NAMALWA (cell line): ENCODE measurements at regions not wholly inside any gene's neighbourhood (a gene's known extent, or its start where the extent isn't known, plus 50 kb on each side); places are given as distances from the start of the nearest gene placed in this dataset.
"Not testable (repeated sequence)": the region's sequence is repeated elsewhere in the genome, so short reads cannot be mapped to it uniquely, and the experiment has no call there.

ENCODE experiments used
- DNase-seq: peaks from one replicate; pipeline ENCODE4 v3.0.0-alpha.2; 2015; ENCODE audit warnings: low spot score

- peak; percentile 16 for DNase-seq
These were observed 55.9 kb upstream of the ALB start for GRCh38 chr4:73348185-73348584.

- no peak for DNase-seq
These were observed 56.6 kb upstream of the ALB start for GRCh38 chr4:73347497-73347896.

- no peak for DNase-seq
These were observed 58.6 kb upstream of the ALB start for GRCh38 chr4:73345399-73345975.

GRCh38 chr4:73344106-73344505 lies 60.0 kb upstream of the ALB start:
- no peak for DNase-seq

- no peak for DNase-seq
These were observed 60.7 kb upstream of the ALB start for GRCh38 chr4:73343432-73343831.

- DNase-seq = peak; percentile 80
These were observed 62.6 kb upstream of the ALB start for GRCh38 chr4:73341454-73341853.

GRCh38 chr4:73340917-73341316 lies 63.2 kb upstream of the ALB start:
- no peak for DNase-seq

GRCh38 chr4:73335679-73336078 lies 68.4 kb upstream of the ALB start:
- no peak for DNase-seq

GRCh38 chr4:73332012-73332411 lies 72.1 kb upstream of the ALB start:
- DNase-seq = not testable (repeated sequence)

GRCh38 chr4:73329300-73329699 lies 70.7 kb upstream of the ANKRD17 start:
- no peak for DNase-seq

GRCh38 chr4:73325776-73326175 lies 67.2 kb upstream of the ANKRD17 start:
- not testable (repeated sequence) for DNase-seq

- DNase-seq = no peak
These were observed 58.5 kb upstream of the ANKRD17 start for GRCh38 chr4:73317092-73317491.

- DNase-seq = no peak
These were observed 56.5 kb upstream of the ANKRD17 start for GRCh38 chr4:73315091-73315490.

GRCh38 chr4:73312967-73313366 lies 54.4 kb upstream of the ANKRD17 start:
- no peak for DNase-seq

- DNase-seq = peak; percentile 53
These were observed 52.8 kb upstream of the ANKRD17 start for GRCh38 chr4:73311428-73311827.

- no peak for DNase-seq
These were observed 50.6 kb upstream of the ANKRD17 start for GRCh38 chr4:73309211-73309610.
